Loucy (cell line): ENCODE measurements at regions not wholly inside any gene's neighbourhood (a gene's known extent, or its start where the extent isn't known, plus 50 kb on each side); places are given as distances from the start of the nearest gene placed in this dataset.

ENCODE experiments used
- CTCF ChIP-seq: fragments of 200-600 bp; sonication (generic); conservative IDR thresholded peaks from 2 replicates; pipeline ENCODE4 v1.5.1; 2014; ENCODE audit warnings: mild to moderate bottlenecking, antibody characterized with exemption, low read length
- EZH2phosphoT487 ChIP-seq: fragments of 200-600 bp; IDR thresholded peaks from 2 replicates; pipeline ENCODE4 v1.6.1; 2018; ENCODE audit warnings: antibody characterized with exemption, mild to moderate bottlenecking, moderate library complexity, borderline replicate concordance

- TF ChIP-seq CTCF (no peak), EZH2phosphoT487 (no peak)
These were observed 233.3 kb upstream of the SFSWAP start for GRCh38 chr12:131477613-131478012.
